Caco-2 (cell line): ENCODE measurements at regions not wholly inside any gene's neighbourhood (a gene's known extent, or its start where the extent isn't known, plus 50 kb on each side); places are given as distances from the start of the nearest gene placed in this dataset.

Experiments
- BruUV-seq: library from RNA; stranded (reverse); fragments of 400-500 nt; replicated peaks from 2 replicates; lab custom pipeline; 2021; lab: Mats Ljungman, UMichigan
- CTCF ChIA-PET: fragments of 300-600 bp; sonication (Branson Sonifier 250); formaldehyde crosslinking; loops from one replicate; lab custom pipeline; 2022; ENCODE audit warnings: antibody characterized with exemption; lab: Charles Lee
- POLR2A ChIA-PET: fragments of 300-600 bp; sonication (Branson Sonifier 250); formaldehyde crosslinking; loops from one replicate; lab custom pipeline; 2022; ENCODE audit warnings: antibody characterized with exemption; lab: Charles Lee
- DNase-seq, 2 experiments: peaks; one replicate each; pipeline versions ENCODE4 v3.0.0 to v3.0.0-alpha.2; 2020 to 2022
- H3K27me3 ChIP-seq: replicated peaks from 2 replicates; pipeline ENCODE4 v1.6.0; 2011; ENCODE audit warnings: low read length; ENCODE audit not compliant: control insufficient read depth, insufficient read depth
- H3K36me3 ChIP-seq: 2 replicates; pipeline ENCODE4 v1.5.1; 2011; ENCODE audit warnings: low read length; ENCODE audit not compliant: control insufficient read depth, insufficient read depth
- H3K4me1 ChIP-seq: fragments of 250-450 bp; sonication (Bioruptor Pico); 2 replicates; pipeline ENCODE4 v1.5.1; 2020; ENCODE audit warnings: mild to moderate bottlenecking
- H3K4me3 ChIP-seq: 2 replicates; pipeline ENCODE4 v1.5.1; 2011; ENCODE audit warnings: low read depth, mild to moderate bottlenecking, control low read depth, low read length
- H3K9me3 ChIP-seq: fragments of 250-450 bp; sonication (Bioruptor Pico); 2 replicates; pipeline ENCODE4 v1.5.1; 2020; ENCODE audit warnings: mild to moderate bottlenecking, moderate library complexity
- H3K27ac Mint-ChIP-seq: one replicate; pipeline ENCODE4 v1.8.0; 2022; ENCODE audit warnings: mixed read lengths; ENCODE audit not compliant: unreplicated experiment
- H3K27me3 Mint-ChIP-seq: one replicate; pipeline ENCODE4 v1.8.0; 2022; ENCODE audit warnings: mixed read lengths; ENCODE audit not compliant: insufficient read depth, unreplicated experiment
- H3K36me3 Mint-ChIP-seq: one replicate; pipeline ENCODE4 v1.8.0; 2022; ENCODE audit warnings: mild to moderate bottlenecking, mixed read lengths; ENCODE audit not compliant: insufficient read depth, unreplicated experiment
- H3K4me1 Mint-ChIP-seq: one replicate; pipeline ENCODE4 v1.8.0; 2022; ENCODE audit warnings: low read depth, mixed read lengths; ENCODE audit not compliant: unreplicated experiment
- H3K4me3 Mint-ChIP-seq: one replicate; pipeline ENCODE4 v1.8.0; 2022; ENCODE audit warnings: mild to moderate bottlenecking, moderate library complexity, mixed read lengths; ENCODE audit not compliant: unreplicated experiment
- H3K9me3 Mint-ChIP-seq: one replicate; pipeline ENCODE4 v1.8.0; 2022; ENCODE audit warnings: mixed read lengths; ENCODE audit not compliant: unreplicated experiment
- intact Hi-C: fragments of 100-400 bp; cut with micrococcal nuclease; formaldehyde crosslinking; loops from one replicate; pipeline ENCODE4 v1.10.0; 2022; ENCODE audit not compliant: unreplicated experiment
- TF ChIP-seq, protein P1 (sequence below), 2 experiments: fragments of 200-600 bp in 1 of 2; IDR thresholded peaks; 1 replicate in 1 of 2; 2 replicates in 1 of 2; pipeline versions ENCODE4 v1.5.1 to v1.8.0; 2011 to 2022; ENCODE audit warnings: antibody characterized with exemption in 1 of 2, control low read depth in 1 of 2, inconsistent platforms in 1 of 2, low read depth in 1 of 2, low read length in 1 of 2, mild to moderate bottlenecking in 1 of 2, moderate library complexity in 1 of 2; ENCODE audit not compliant: insufficient read depth in 1 of 2, severe bottlenecking in 1 of 2, unreplicated experiment in 1 of 2

DNA sequence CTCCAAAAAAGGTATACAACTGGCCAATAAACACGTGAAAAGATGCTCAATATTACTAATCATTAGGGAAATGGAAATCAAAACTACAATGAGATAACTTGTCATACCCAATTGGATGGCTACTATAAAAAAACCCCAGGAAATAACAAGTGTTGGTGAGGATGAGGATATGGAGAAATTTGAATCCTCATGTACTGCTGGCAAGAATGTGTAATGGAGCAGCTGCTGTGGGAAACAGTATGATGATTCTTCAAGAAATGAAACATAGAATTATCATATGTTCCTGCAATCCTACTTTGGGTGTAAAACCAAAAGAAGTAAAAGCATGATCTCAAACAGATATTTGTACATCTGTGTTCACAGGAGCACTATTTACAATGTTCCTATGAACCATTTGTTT lies 67.4 kb downstream of the RPLP1 start:
- TF ChIP-seq, protein P1, sequence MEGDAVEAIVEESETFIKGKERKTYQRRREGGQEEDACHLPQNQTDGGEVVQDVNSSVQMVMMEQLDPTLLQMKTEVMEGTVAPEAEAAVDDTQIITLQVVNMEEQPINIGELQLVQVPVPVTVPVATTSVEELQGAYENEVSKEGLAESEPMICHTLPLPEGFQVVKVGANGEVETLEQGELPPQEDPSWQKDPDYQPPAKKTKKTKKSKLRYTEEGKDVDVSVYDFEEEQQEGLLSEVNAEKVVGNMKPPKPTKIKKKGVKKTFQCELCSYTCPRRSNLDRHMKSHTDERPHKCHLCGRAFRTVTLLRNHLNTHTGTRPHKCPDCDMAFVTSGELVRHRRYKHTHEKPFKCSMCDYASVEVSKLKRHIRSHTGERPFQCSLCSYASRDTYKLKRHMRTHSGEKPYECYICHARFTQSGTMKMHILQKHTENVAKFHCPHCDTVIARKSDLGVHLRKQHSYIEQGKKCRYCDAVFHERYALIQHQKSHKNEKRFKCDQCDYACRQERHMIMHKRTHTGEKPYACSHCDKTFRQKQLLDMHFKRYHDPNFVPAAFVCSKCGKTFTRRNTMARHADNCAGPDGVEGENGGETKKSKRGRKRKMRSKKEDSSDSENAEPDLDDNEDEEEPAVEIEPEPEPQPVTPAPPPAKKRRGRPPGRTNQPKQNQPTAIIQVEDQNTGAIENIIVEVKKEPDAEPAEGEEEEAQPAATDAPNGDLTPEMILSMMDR (IDR thresholded peaks at IDR 0.05; ENCODE audit: insufficient read depth in 1 of 2, low read depth in 1 of 2, low read length in 1 of 2, severe bottlenecking in 1 of 2, unreplicated experiment in 1 of 2), result no peak
- Histone ChIP-seq H3K36me3 (no peaks in the 10 kb centered on the region), H3K4me3 (no peak overlapping the region), H3K9me3 (no peaks in the 10 kb centered on the region), H3K27me3 (no peaks in the 10 kb centered on the region), H3K4me1 (peaks cover 8% of the 10 kb centered on the region; the same call in 1 of the 2 replicates)
- CTCF ChIA-PET, result no interaction called here
- Mint-ChIP-seq H3K27me3 (no peaks in the 10 kb centered on the region), H3K36me3 (no peaks in the 10 kb centered on the region), H3K4me3 (no peak overlapping the region), H3K27ac (no peak overlapping the region), H3K9me3 (no peaks in the 10 kb centered on the region), H3K4me1 (no peaks in the 10 kb centered on the region)
- no peak for DNase-seq
- intact Hi-C loops, result loop anchor here (5.0 kb wide), 4 partner anchors 42 to 132 kb away; no protein-coding TSS in a partner anchor
- POLR2A ChIA-PET, result no interaction called here
- no TSS peak for BruUV-seq

DNA sequence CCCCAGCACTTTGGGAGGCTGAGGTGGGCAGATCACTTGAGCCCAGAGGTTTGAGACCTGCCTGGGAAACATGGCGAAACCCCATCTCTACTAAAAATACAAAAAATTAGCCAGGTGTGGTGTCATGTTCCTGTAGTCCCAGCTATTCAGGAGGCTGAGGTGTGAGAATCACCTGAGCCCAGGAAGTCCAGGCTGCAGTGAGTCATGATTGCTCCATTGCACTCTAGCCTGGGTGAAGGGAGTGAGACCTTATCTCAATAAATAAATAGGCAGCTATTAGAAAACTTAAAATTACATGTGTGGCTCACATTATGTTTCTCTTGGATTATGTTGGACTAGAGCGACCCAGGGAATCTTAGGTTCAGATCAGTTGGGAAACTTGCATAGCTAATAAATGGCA lies 69.7 kb downstream of the RPLP1 start:
- Mint-ChIP-seq H3K4me3 (no peak overlapping the region), H3K9me3 (no peaks in the 10 kb centered on the region), H3K27me3 (no peaks in the 10 kb centered on the region), H3K4me1 (no peaks in the 10 kb centered on the region), H3K27ac (no peak overlapping the region), H3K36me3 (no peaks in the 10 kb centered on the region)
- no peak for DNase-seq
- Histone ChIP-seq H3K9me3 (no peaks in the 10 kb centered on the region), H3K36me3 (no peaks in the 10 kb centered on the region), H3K4me3 (no peak overlapping the region), H3K27me3 (no peaks in the 10 kb centered on the region), H3K4me1 (peaks cover 10% of the 10 kb centered on the region; the same call in 1 of the 2 replicates)
- ChIA-PET POLR2A (no interaction called here), CTCF (no interaction called here)
- BruUV-seq, result no TSS peak
- TF ChIP-seq, protein P1 (IDR thresholded peaks at IDR 0.05; ENCODE audit: insufficient read depth in 1 of 2, low read depth in 1 of 2, low read length in 1 of 2, severe bottlenecking in 1 of 2, unreplicated experiment in 1 of 2), result no peak
- intact Hi-C loops, result loop anchor here (5.0 kb wide), 4 partner anchors 40 to 130 kb away; no protein-coding TSS in a partner anchor

DNA sequence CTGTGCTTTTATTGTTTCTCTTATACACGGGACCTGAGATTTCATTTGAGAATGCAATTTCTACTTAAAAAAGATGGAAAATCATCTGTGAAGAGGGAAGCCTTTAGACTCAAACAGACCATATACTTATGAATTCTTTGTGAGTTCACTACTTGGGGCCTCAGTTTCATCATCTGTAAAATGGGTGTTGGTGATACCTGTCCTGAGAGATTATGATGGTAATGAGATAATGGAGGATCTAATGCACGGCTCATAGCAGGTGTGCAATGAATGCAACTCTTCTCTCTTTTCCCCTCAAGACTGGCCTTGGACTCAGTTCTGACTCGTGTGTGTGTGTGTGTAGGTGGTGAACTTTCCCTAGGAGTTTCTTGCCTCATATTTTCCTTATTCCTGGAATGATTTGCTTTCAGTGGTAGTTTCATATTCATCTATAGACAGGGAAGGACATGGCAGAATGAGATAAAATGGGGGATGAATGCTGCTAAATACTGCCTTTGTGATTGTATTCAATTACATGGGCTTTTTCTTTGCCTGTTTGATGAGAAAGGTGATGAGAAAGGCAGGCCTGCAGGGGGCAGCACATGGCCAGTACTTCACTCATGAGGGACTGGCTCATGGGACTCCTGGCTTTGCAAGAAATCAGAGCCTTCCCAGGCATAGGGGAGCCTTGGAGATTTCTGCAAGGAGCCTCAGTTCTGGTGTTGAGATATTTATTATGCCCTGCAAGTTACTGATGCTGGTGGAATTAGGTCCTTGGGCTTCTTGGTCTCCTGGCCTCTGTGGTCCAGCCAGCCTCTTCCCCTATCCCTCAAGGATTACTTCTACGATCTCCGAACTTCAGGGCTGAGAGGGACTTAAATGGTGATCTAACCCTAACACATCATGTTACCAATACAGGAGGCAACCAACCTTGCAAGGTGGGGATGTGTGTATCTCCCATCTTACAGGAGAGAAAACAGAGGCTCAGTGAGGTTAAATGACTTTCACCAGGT lies 70.7 kb downstream of the RPLP1 start:
- Mint-ChIP-seq H3K36me3 (no peaks in the 10 kb centered on the region), H3K4me1 (no peaks in the 10 kb centered on the region), H3K4me3 (no peak overlapping the region), H3K9me3 (no peaks in the 10 kb centered on the region), H3K27ac (no peak overlapping the region), H3K27me3 (no peaks in the 10 kb centered on the region)
- no peaks in the 10 kb centered on the region for H3K27me3 ChIP-seq
- H3K4me1 ChIP-seq, result peaks cover 10% of the 10 kb centered on the region; the same call in 1 of the 2 replicates
- H3K36me3 ChIP-seq, result no peaks in the 10 kb centered on the region
- peak; percentile 78 to 84 for DNase-seq
- intact Hi-C loops, result loop anchor here (2.0 to 5.0 kb wide), 5 partner anchors 39 to 129 kb away; no protein-coding TSS in a partner anchor
- CTCF ChIA-PET, result no interaction called here
- TF ChIP-seq, protein P1 (IDR thresholded peaks at IDR 0.05; ENCODE audit: insufficient read depth in 1 of 2, low read depth in 1 of 2, low read length in 1 of 2, severe bottlenecking in 1 of 2, unreplicated experiment in 1 of 2), result peak; percentile 63 to 71
- POLR2A ChIA-PET, result no interaction called here
- no peak overlapping the region for H3K4me3 ChIP-seq
- no peaks in the 10 kb centered on the region for H3K9me3 ChIP-seq
- BruUV-seq, result no TSS peak
